Neuronal stem cell (in vitro differentiated cells): ENCODE measurements at regions not wholly inside any gene's neighbourhood (a gene's known extent, or its start where the extent isn't known, plus 50 kb on each side); places are given as distances from the start of the nearest gene placed in this dataset.

Source experiments
- DNase-seq: peaks from one replicate; pipeline ENCODE4 v3.0.0-alpha.2; 2013; ENCODE audit warnings: low spot score
- H2AFZ ChIP-seq: one replicate; pipeline ENCODE4 v1.6.1; 2013; ENCODE audit warnings: mild to moderate bottlenecking, low read length, inconsistent platforms
- H2AK5ac ChIP-seq: 2 replicates; pipeline ENCODE4 v1.6.1; 2013; ENCODE audit warnings: low read depth, mild to moderate bottlenecking, inconsistent platforms, low read length, moderate library complexity, mixed read lengths
- H2BK120ac ChIP-seq: 2 replicates; pipeline ENCODE4 v1.6.1; 2013; ENCODE audit warnings: low read depth, mild to moderate bottlenecking, inconsistent platforms, low read length, moderate library complexity, mixed read lengths
- H2BK12ac ChIP-seq: one replicate; pipeline ENCODE4 v1.6.1; 2013; ENCODE audit warnings: low read length, inconsistent platforms
- H2BK15ac ChIP-seq: 2 replicates; pipeline ENCODE4 v1.6.1; 2013; ENCODE audit warnings: mild to moderate bottlenecking, low read length, inconsistent platforms, mixed read lengths
- H2BK5ac ChIP-seq: one replicate; pipeline ENCODE4 v1.6.1; 2013; ENCODE audit warnings: inconsistent platforms, mild to moderate bottlenecking, low read length, moderate library complexity
- H3K14ac ChIP-seq: one replicate; pipeline ENCODE4 v1.6.1; 2013; ENCODE audit warnings: low read length, inconsistent platforms
- H3K18ac ChIP-seq: 2 replicates; pipeline ENCODE4 v1.6.1; 2013; ENCODE audit warnings: low read length, inconsistent platforms
- H3K23ac ChIP-seq: 2 replicates; pipeline ENCODE4 v1.6.1; 2013; ENCODE audit warnings: low read depth, mild to moderate bottlenecking, mixed read lengths, low read length, inconsistent platforms; ENCODE audit not compliant: poor library complexity
- H3K27ac ChIP-seq: replicated peaks from 3 replicates; pipeline ENCODE4 v1.5.1; 2013; ENCODE audit warnings: low read length, inconsistent platforms
- H3K27me3 ChIP-seq, 3 experiments: 2 replicates each; pipeline ENCODE4 v1.6.1; 2013; ENCODE audit warnings: low read length in 3 of 3, mild to moderate bottlenecking in 2 of 3, inconsistent platforms in 1 of 3, low read depth in 1 of 3, mixed read lengths in 1 of 3, moderate library complexity in 1 of 3; ENCODE audit not compliant: control insufficient read depth in 3 of 3, insufficient read depth in 3 of 3
- H3K36me3 ChIP-seq, 2 donors: replicated peaks in 1 of 2; 2 replicates each; pipeline ENCODE4 v1.6.1; 2013; ENCODE audit warnings: low read length in 2 of 2; ENCODE audit not compliant: control insufficient read depth in 2 of 2, insufficient read depth in 2 of 2
- H3K4ac ChIP-seq: 2 replicates; pipeline ENCODE4 v1.6.1; 2013; ENCODE audit warnings: inconsistent platforms, mild to moderate bottlenecking, low read length, moderate library complexity
- H3K4me1 ChIP-seq, 2 donors: 1 replicate in 1 of 2; 2 replicates in 1 of 2; pipeline ENCODE4 v1.6.1; 2013; ENCODE audit warnings: low read length in 2 of 2, low read depth in 1 of 2; ENCODE audit not compliant: control insufficient read depth in 2 of 2, insufficient read depth in 1 of 2
- H3K4me2 ChIP-seq: one replicate; pipeline ENCODE4 v1.6.1; 2013; ENCODE audit warnings: mild to moderate bottlenecking, low read length, inconsistent platforms; ENCODE audit not compliant: insufficient read depth, poor library complexity, severe bottlenecking
- H3K4me3 ChIP-seq, 2 donors: 2 replicates each; pipeline ENCODE4 v1.5.1; 2013; ENCODE audit warnings: low read length in 2 of 2, mild to moderate bottlenecking in 2 of 2, inconsistent platforms in 1 of 2, moderate library complexity in 1 of 2
- H3K79me1 ChIP-seq: one replicate; pipeline ENCODE4 v1.6.1; 2013; ENCODE audit warnings: low read depth, mild to moderate bottlenecking, inconsistent platforms, low read length, moderate library complexity
- H3K9ac ChIP-seq: one replicate; pipeline ENCODE4 v1.6.1; 2013; ENCODE audit warnings: mild to moderate bottlenecking, low read depth, low read length, inconsistent platforms; ENCODE audit not compliant: poor library complexity
- H3K9me3 ChIP-seq, 2 donors: replicated peaks in 1 of 2; 2 replicates each; pipeline versions ENCODE3 to v1.6.1; 2013; ENCODE audit warnings: low read length in 2 of 2, mild to moderate bottlenecking in 2 of 2, inconsistent platforms in 1 of 2, low read depth in 1 of 2, mixed read lengths in 1 of 2, moderate library complexity in 1 of 2; ENCODE audit not compliant: control insufficient read depth in 2 of 2, insufficient read depth in 1 of 2
- H4K8ac ChIP-seq: one replicate; pipeline ENCODE4 v1.6.1; 2013; ENCODE audit warnings: low read depth, mild to moderate bottlenecking, inconsistent platforms, low read length, moderate library complexity
- H4K91ac ChIP-seq: one replicate; pipeline ENCODE4 v1.6.1; 2013; ENCODE audit warnings: low read length, low read depth, mild to moderate bottlenecking, inconsistent platforms; ENCODE audit not compliant: poor library complexity
- WGBS, 2 donors: extraction: QIAGEN DNeasy Blood & Tissue Kit; methylation state at CpG; one replicate each; pipeline ENCODE4 v1.1.7; 2013; ENCODE audit warnings: missing lambda C conversion rate in 2 of 2, mixed read lengths in 1 of 2; ENCODE audit not compliant: insufficient read length in 2 of 2, insufficient replicate concordance in 1 of 2; ENCODE audit errors: extremely low coverage in 2 of 2; 5-methylcytosine and 5-hydroxymethylcytosine counted together

DNA sequence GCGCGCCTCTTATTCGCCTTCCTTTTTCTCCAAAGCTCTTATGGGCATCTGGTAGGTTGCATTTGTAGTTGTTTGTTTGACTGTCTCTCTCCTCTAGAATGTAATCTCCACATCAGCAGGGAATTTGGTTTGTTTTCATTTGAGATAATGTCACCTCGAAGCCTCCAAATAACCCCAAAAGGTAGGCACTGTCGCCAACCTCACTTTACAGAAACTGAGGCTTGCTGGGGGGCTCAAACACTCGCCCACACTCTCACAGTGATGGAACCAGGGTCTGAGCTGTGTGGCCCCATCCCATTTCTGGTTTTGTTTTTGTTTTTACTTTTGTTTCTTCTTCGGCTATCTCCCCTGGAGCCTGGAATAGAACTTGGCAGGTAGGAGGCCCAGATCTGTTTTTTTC lies 172.2 kb upstream of the MYCN start:
- Histone ChIP-seq H3K14ac (no peak overlapping the region), H3K27ac (no peak overlapping the region), H3K4me2 (no peak overlapping the region), H2BK15ac (no peak overlapping the region), H3K4ac (no peak overlapping the region), H2AK5ac (no peak overlapping the region), H3K4me1 (peaks cover 13 to 24% of the 10 kb centered on the region in 2 donors), H3K9ac (no peak overlapping the region), H3K23ac (no peak overlapping the region), H3K36me3 (no peaks in the 10 kb centered on the region), H3K9me3 (no peaks in the 10 kb centered on the region), H3K18ac (peak overlapping the region; percentile 61), H2BK12ac (peak overlapping the region; percentile 64), H2AFZ (no peak overlapping the region), H4K8ac (no peak overlapping the region), H3K27me3 (peaks cover 0 to 20% (median 0%) of the 10 kb centered on the region in 3 experiments), H4K91ac (no peak overlapping the region), H2BK5ac (no peak overlapping the region), H2BK120ac (no peak overlapping the region), H3K4me3 (no peak overlapping the region), H3K79me1 (no peaks in the 10 kb centered on the region)
- WGBS, 2 donors: no CpG with 5 or more reads among the region's 7 CpGs
- DNase-seq: no peak

GRCh38 chr2:15768615-15769014 lies 171.7 kb upstream of the MYCN start:
- Histone ChIP-seq H4K8ac (no peak overlapping the region), H3K4me1 (peaks cover 13 to 19% of the 10 kb centered on the region in 2 donors), H4K91ac (no peak overlapping the region), H3K4me2 (no peak overlapping the region), H2AFZ (peak overlapping the region; percentile 67), H2BK12ac (no peak overlapping the region), H2BK15ac (no peak overlapping the region), H2BK5ac (no peak overlapping the region), H3K36me3 (no peaks in the 10 kb centered on the region), H3K18ac (no peak overlapping the region), H3K79me1 (no peaks in the 10 kb centered on the region), H3K4me3 (no peak overlapping the region), H3K9ac (no peak overlapping the region), H3K14ac (no peak overlapping the region), H2AK5ac (no peak overlapping the region), H3K27me3 (peaks cover 0 to 20% (median 0%) of the 10 kb centered on the region in 3 experiments), H2BK120ac (no peak overlapping the region), H3K9me3 (no peaks in the 10 kb centered on the region), H3K23ac (no peak overlapping the region), H3K4ac (no peak overlapping the region), H3K27ac (no peak overlapping the region)
- DNase-seq: peak; percentile 48
- WGBS, 2 donors: no CpG with 5 or more reads among the region's 10 CpGs

DNA sequence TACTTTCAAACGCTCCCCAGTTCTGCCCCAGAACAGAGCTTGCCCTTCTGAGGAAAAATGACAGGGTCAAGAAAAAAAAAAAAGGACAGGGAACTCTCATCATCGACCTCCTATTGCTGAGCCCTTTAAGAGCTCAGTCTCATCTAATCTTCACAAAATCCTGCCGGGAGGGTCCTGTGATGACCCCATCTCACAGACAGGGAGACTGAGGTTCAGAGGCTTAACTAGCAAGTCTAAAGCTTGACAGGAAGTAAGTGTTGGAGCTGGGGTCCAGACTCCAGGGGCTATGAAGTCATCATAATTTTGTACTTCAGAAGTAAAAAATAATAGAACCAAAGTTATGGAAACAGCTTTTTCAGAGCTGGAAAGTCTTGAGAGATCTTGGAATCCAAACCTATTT lies 171.1 kb upstream of the MYCN start:
- Histone ChIP-seq H3K9ac (no peak overlapping the region), H3K27ac (peak overlapping the region; percentile 37), H2BK5ac (no peak overlapping the region), H2AK5ac (peak overlapping the region; percentile 44), H3K14ac (no peak overlapping the region), H3K4me2 (no peak overlapping the region), H3K4ac (no peak overlapping the region), H3K18ac (no peak overlapping the region), H2BK12ac (no peak overlapping the region), H3K36me3 (no peaks in the 10 kb centered on the region), H3K27me3 (peaks cover 0 to 20% (median 0%) of the 10 kb centered on the region in 3 experiments), H4K91ac (no peak overlapping the region), H3K4me1 (peaks cover 13 to 19% of the 10 kb centered on the region in 2 donors), H3K23ac (no peak overlapping the region), H3K4me3 (no peak overlapping the region), H3K9me3 (no peaks in the 10 kb centered on the region), H4K8ac (no peak overlapping the region), H2BK120ac (no peak overlapping the region), H2AFZ (peak overlapping the region; percentile 67), H3K79me1 (no peaks in the 10 kb centered on the region), H2BK15ac (no peak overlapping the region)
- WGBS, 2 donors: no CpG with 5 or more reads among the region's 3 CpGs
- no peak for DNase-seq

DNA sequence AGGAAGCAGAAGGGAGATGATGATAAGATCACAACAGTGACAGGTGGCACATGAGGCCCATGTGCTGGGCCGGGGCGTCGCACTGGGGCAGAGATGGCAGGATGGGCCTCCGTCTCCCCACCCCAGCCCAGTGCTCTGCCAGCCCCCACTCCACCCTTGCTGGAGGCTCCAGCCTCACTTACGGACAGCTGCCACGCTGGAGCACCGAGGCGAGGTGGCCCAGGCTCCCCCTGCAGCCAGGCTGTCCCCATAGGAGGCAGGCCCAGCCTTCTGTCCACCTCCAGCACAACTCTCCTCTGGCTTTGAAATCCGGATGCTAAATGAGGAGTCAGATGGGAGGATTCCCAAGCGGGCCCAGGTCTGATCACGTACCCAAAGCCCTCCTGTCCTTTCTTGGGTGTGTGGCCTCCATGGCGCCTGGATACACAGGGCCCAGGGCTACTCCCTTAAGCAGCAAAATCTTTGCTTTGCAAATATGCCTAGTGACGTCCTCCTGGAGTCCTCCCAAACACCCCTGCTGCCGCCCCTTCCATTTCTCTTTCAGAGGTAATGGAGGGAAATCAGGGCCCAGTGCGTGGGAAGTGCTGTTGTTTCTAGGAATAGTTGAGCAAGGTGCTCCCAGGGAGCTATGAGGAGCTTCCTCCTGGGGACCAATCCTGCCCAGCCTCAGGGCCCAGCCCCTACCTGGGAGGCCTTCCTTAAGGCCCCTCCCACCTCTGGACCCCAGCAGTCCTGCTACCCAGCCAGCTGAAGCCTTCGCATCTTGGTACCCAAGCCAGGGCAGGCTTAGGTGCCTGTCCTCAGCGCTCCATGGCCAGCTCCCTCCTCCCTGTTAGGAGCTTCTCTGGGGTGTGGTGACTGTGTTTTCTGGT lies 170.4 kb upstream of the MYCN start:
- Histone ChIP-seq H4K91ac (peak overlapping the region; percentile 77), H3K4me1 (peaks cover 13 to 19% of the 10 kb centered on the region in 2 donors), H3K27ac (no peak overlapping the region), H3K4me3 (no peak overlapping the region), H2BK15ac (no peak overlapping the region), H2AK5ac (peak overlapping the region; percentile 44), H3K4ac (no peak overlapping the region), H3K23ac (no peak overlapping the region), H2BK120ac (no peak overlapping the region), H3K36me3 (no peaks in the 10 kb centered on the region), H2BK12ac (peak overlapping the region; percentile 95), H3K27me3 (peaks cover 0 to 20% (median 0%) of the 10 kb centered on the region in 3 experiments), H3K14ac (no peak overlapping the region), H3K79me1 (no peaks in the 10 kb centered on the region), H3K4me2 (no peak overlapping the region), H4K8ac (no peak overlapping the region), H2BK5ac (peak overlapping the region; percentile 44), H2AFZ (peak overlapping the region; percentile 38), H3K18ac (peak overlapping the region; percentile 65), H3K9ac (peak overlapping the region; percentile 27), H3K9me3 (no peaks in the 10 kb centered on the region)
- WGBS, 2 donors: no CpG with 5 or more reads among the region's 17 CpGs
- DNase-seq: no peak
